HUES6 (cell line): ENCODE measurements at regions not wholly inside any gene's neighbourhood (a gene's known extent, or its start where the extent isn't known, plus 50 kb on each side); places are given as distances from the start of the nearest gene placed in this dataset.
"Not testable (repeated sequence)": the region's sequence is repeated elsewhere in the genome, so short reads cannot be mapped to it uniquely, and the experiment has no call there.

Experiments
- H3K27ac ChIP-seq: 2 replicates; pipeline ENCODE4 v1.7.0; 2013; ENCODE audit warnings: low read depth, mild to moderate bottlenecking, low read length, inconsistent platforms
- H3K27me3 ChIP-seq: 2 replicates; pipeline ENCODE4 v1.6.1; 2013; ENCODE audit warnings: low read length; ENCODE audit not compliant: control insufficient read depth, insufficient read depth
- H3K36me3 ChIP-seq: 2 replicates; pipeline ENCODE4 v1.6.1; 2013; ENCODE audit warnings: low read length; ENCODE audit not compliant: control insufficient read depth, insufficient read depth
- H3K4me1 ChIP-seq: 2 replicates; pipeline ENCODE4 v1.6.1; 2013; ENCODE audit warnings: low read length; ENCODE audit not compliant: control insufficient read depth, insufficient read depth
- H3K4me3 ChIP-seq: 2 replicates; pipeline ENCODE4 v1.5.1; 2013; ENCODE audit warnings: low read depth, low read length
- H3K9ac ChIP-seq: one replicate; pipeline ENCODE4 v1.6.1; 2013; ENCODE audit warnings: mild to moderate bottlenecking, low read length
- H3K9me3 ChIP-seq: 2 replicates; pipeline ENCODE4 v1.6.1; 2013; ENCODE audit warnings: low read depth, low read length; ENCODE audit not compliant: control insufficient read depth, insufficient read depth

DNA sequence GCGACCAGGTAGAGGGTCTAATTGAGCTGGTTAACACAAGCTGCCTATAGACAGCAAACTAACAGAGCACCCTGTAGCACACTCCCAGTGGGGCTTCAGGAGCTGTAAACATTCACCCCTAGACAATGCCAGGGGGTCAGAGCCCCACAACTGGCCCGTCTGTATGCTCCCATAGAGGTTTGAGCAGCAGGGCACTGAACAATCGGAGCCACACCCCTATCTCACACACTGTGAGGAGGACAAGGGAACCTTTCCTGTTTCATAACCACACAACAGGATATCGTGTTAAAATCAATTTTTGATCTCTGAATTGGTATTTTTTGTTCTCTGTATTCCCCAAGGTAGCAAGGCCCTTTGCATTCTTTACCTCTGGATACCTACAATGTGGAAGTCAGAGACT is 266.1 kb downstream of the SPRY2 start:
- no peaks in the 10 kb centered on the region for H3K9me3 ChIP-seq
- H3K27ac ChIP-seq, result no peak overlapping the region
- H3K27me3 ChIP-seq, result no peaks in the 10 kb centered on the region
- no peak overlapping the region for H3K4me3 ChIP-seq
- no peak overlapping the region for H3K9ac ChIP-seq
- no peaks in the 10 kb centered on the region for H3K36me3 ChIP-seq
- H3K4me1 ChIP-seq, result peaks cover 6% of the 10 kb centered on the region; the same call in 1 of the 2 replicates

GRCh38 chr13:80074143-80074752 is 266.7 kb downstream of the SPRY2 start:
- peaks cover 6% of the 10 kb centered on the region; the same call in 1 of the 2 replicates for H3K4me1 ChIP-seq
- H3K27me3 ChIP-seq, result no peaks in the 10 kb centered on the region
- H3K36me3 ChIP-seq, result no peaks in the 10 kb centered on the region
- H3K9ac ChIP-seq, result no peak overlapping the region
- no peak overlapping the region for H3K27ac ChIP-seq
- no peaks in the 10 kb centered on the region for H3K9me3 ChIP-seq
- no peak overlapping the region for H3K4me3 ChIP-seq

DNA sequence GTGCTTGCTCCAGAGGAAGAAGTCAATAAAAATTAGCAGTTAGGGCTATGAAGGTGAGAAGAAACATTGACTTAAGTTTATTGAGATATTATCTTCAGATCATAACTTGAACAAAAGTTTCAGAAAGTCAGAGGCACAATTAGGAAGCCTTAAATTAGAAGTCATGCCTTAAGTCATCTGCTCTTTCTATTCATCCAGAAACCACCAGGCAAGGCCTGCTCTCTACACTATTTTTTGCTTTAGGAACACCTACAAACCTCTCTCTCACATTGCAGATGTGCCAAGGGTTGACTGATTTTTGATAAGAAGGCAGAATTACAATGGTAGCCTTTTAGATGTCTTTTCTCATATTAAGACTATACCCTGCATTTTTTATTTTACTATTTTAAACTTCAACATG is 268.7 kb downstream of the SPRY2 start:
- H3K36me3 ChIP-seq, result no peaks in the 10 kb centered on the region
- H3K9ac ChIP-seq, result no peak overlapping the region
- peaks cover 6% of the 10 kb centered on the region; the same call in 1 of the 2 replicates for H3K4me1 ChIP-seq
- H3K4me3 ChIP-seq, result no peak overlapping the region
- H3K27me3 ChIP-seq, result no peaks in the 10 kb centered on the region
- H3K27ac ChIP-seq, result no peak overlapping the region
- H3K9me3 ChIP-seq, result no peaks in the 10 kb centered on the region

DNA sequence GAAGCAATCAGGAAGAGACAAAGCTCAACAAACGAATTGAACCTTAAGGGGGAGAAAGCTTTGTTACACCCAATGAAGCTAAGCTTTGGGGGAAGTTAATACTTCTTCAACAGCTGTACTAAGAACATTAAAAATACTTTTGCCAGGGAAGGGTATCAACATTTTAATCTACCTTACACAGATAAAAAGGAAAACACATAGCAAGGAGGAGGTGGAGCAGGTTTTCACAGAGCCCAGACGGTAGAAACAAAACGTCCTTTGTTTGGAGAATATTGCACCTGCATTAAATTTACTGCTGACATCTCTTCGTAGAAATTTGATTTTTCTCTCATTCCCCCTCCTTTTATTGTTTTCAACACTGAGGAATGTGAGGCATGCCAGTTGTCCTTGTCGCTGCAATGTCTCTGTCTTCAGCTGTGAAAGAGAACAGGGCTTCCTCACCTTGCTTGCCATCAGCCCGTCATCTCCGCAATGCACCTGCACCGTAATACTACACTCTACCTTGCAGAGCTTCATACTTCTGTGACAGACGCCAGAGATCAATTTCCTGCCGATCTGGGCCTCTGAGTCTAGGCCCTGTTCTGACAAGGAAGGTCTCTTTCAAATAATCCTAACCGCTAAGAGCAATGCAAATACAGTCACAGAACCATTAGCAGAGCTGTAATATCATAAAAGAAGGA is 270.8 kb downstream of the SPRY2 start:
- Histone ChIP-seq H3K9me3 (no peaks in the 10 kb centered on the region), H3K4me3 (no peak overlapping the region), H3K27ac (no peak overlapping the region), H3K36me3 (no peaks in the 10 kb centered on the region), H3K9ac (no peak overlapping the region), H3K4me1 (peaks cover 6% of the 10 kb centered on the region; the same call in 1 of the 2 replicates), H3K27me3 (no peaks in the 10 kb centered on the region)

- peaks cover 6% of the 10 kb centered on the region; the same call in 1 of the 2 replicates for H3K4me1 ChIP-seq
- no peaks in the 10 kb centered on the region for H3K36me3 ChIP-seq
- no peak overlapping the region for H3K4me3 ChIP-seq
- H3K9ac ChIP-seq, result no peak overlapping the region
- H3K9me3 ChIP-seq, result no peaks in the 10 kb centered on the region
- no peak overlapping the region for H3K27ac ChIP-seq
- H3K27me3 ChIP-seq, result no peaks in the 10 kb centered on the region
Observed at GRCh38 chr13:80069374-80069773, 271.6 kb downstream of the SPRY2 start.

DNA sequence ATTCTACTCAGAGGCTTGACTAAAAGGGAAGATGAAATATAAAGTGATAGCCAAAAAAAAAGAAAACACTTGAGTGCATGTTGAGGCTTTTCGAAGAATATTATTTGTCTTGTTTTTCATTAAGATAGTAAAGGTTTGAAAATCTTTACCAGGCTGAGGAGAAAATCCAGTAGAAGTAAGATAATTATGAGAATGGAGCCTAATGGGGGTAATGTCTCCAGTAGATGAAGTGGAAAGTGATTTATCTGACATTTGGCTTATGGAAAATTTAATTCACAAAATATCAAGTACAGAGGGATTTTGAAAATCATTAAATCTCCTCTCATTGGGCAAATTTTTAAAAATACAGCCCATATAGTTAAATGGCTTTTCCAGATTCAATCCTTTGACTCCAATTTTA is 274.9 kb downstream of the SPRY2 start:
- Histone ChIP-seq H3K36me3 (no peaks in the 10 kb centered on the region), H3K9ac (no peak overlapping the region), H3K9me3 (0 out of 2 replicates have a peak, but pooled peaks cover 2% of the 10 kb centered on the region), H3K27me3 (no peaks in the 10 kb centered on the region), H3K27ac (no peak overlapping the region), H3K4me1 (peaks cover 6% of the 10 kb centered on the region; the same call in 1 of the 2 replicates), H3K4me3 (no peak overlapping the region)

DNA sequence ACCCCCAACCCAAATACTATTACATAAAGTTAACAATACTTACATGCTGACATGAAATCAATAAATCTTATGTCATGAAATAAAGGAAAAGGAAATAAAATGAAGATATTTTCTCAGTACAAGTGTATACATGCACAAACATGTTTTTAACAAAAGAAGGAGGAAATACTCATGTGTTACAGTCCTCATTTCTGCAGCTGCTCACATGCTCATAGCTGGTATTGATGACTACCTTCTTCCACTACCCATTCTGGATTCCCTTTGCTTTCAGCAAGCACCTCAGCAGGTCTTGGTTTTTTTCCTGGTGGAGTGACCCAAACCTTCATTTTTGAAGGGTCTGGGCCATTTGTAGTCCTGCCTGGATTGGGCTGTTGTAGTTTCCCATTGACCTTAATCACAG is 278.5 kb downstream of the SPRY2 start:
- H3K4me1 ChIP-seq, H3K9ac ChIP-seq, H3K4me3 ChIP-seq, H3K27me3 ChIP-seq, H3K36me3 ChIP-seq, H3K27ac ChIP-seq, H3K9me3 ChIP-seq: not testable (repeated sequence)

DNA sequence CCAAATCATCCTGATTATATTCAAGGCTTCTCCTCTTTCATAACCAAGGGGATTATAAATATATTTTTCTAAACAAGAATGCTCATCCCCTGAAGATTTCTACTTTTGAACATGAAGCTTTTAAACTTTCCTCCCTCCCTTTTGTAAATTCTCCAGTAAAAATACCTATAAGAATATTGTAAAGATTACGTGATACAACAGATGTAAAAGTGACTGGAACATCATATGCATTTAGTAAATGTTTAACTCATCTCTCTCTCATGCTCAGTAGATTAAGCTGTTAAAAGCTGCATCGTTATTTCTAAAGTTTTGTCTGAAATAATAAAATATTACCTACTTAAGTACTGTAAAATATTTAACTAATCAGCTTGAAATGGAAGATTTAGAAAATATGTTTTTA is 281.1 kb downstream of the SPRY2 start:
- H3K27ac ChIP-seq, result no peak overlapping the region
- H3K9ac ChIP-seq, result no peak overlapping the region
- H3K27me3 ChIP-seq, result no peaks in the 10 kb centered on the region
- no peaks in the 10 kb centered on the region for H3K36me3 ChIP-seq
- peaks cover 2% of the 10 kb centered on the region; the same call in 1 of the 2 replicates for H3K9me3 ChIP-seq
- no peak overlapping the region for H3K4me3 ChIP-seq
- peaks cover 10% of the 10 kb centered on the region; the same call in 1 of the 2 replicates for H3K4me1 ChIP-seq

DNA sequence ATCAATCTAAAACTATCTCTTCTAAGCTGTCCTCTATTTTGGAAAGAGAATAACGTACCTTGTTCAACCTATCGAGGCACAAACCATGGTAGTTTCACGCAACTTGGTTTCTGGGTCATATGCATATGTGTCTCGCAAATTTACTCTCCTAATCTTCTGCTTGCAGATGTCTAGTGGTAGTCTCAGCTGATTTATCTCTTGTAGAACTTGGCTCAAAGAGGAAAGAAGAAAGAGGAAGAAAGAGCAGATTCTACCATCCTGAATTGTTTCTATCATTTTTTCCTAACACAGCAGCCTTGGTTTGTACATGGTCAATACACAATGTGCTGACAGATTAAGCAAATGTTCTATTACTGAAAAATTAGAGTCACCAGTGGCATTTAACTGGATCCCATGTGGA is 282.3 kb downstream of the SPRY2 start:
- Histone ChIP-seq H3K27ac (no peak overlapping the region), H3K9ac (no peak overlapping the region), H3K4me1 (peaks cover 10% of the 10 kb centered on the region; the same call in 1 of the 2 replicates), H3K36me3 (no peaks in the 10 kb centered on the region), H3K9me3 (peaks cover 2% of the 10 kb centered on the region; the same call in 1 of the 2 replicates), H3K27me3 (no peaks in the 10 kb centered on the region), H3K4me3 (no peak overlapping the region)

- no peaks in the 10 kb centered on the region for H3K36me3 ChIP-seq
- no peaks in the 10 kb centered on the region for H3K27me3 ChIP-seq
- no peaks in the 10 kb centered on the region; the same call in 1 of the 2 replicates for H3K9me3 ChIP-seq
- no peak overlapping the region for H3K27ac ChIP-seq
- H3K9ac ChIP-seq, result no peak overlapping the region
- H3K4me1 ChIP-seq, result peaks cover 10% of the 10 kb centered on the region; the same call in 1 of the 2 replicates
- no peak overlapping the region for H3K4me3 ChIP-seq
Observed at GRCh38 chr13:80055847-80056246, 285.1 kb downstream of the SPRY2 start.

GRCh38 chr13:80054806-80055205 is 286.1 kb downstream of the SPRY2 start:
- Histone ChIP-seq H3K9me3 (no peaks in the 10 kb centered on the region; the same call in 1 of the 2 replicates), H3K9ac (no peak overlapping the region), H3K27ac (no peak overlapping the region), H3K36me3 (no peaks in the 10 kb centered on the region), H3K4me1 (peaks cover 12% of the 10 kb centered on the region; the same call in 1 of the 2 replicates), H3K27me3 (no peaks in the 10 kb centered on the region), H3K4me3 (no peak overlapping the region)
